C4-2B (cell line): ENCODE measurements at regions not wholly inside any gene's neighbourhood (a gene's known extent, or its start where the extent isn't known, plus 50 kb on each side); places are given as distances from the start of the nearest gene placed in this dataset.

ENCODE experiments used
- ZFX ChIP-seq: fragments of 450-650 bp; IDR thresholded peaks from 2 replicates; pipeline ENCODE4 v1.6.1; 2017
- TF ChIP-seq, protein P1 (sequence below): fragments of 450-650 bp; conservative IDR thresholded peaks from 2 replicates; pipeline ENCODE4 v1.5.1; 2017; ENCODE audit warnings: mild to moderate bottlenecking

DNA sequence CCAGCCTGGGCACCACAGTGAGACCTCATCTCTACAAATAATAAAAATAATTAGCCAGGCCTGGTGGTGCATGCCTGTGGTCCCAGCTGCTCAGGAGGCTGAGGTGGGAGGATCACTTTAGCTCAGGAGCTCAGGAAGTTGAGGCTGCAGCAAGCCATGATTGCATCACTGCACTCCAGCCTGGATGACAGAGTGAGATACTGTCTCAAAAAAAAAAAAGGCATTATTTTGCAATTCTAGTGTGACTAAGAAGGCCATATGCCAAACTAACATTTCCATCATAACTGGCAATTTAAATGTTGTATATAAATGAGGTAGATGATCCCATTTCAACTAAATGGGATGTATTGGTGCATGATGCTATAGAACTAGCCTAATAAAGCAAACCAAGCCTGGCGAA lies 632.8 kb upstream of the KLF12 start:
- TF ChIP-seq ZFX: no peak
- TF ChIP-seq, protein P1, sequence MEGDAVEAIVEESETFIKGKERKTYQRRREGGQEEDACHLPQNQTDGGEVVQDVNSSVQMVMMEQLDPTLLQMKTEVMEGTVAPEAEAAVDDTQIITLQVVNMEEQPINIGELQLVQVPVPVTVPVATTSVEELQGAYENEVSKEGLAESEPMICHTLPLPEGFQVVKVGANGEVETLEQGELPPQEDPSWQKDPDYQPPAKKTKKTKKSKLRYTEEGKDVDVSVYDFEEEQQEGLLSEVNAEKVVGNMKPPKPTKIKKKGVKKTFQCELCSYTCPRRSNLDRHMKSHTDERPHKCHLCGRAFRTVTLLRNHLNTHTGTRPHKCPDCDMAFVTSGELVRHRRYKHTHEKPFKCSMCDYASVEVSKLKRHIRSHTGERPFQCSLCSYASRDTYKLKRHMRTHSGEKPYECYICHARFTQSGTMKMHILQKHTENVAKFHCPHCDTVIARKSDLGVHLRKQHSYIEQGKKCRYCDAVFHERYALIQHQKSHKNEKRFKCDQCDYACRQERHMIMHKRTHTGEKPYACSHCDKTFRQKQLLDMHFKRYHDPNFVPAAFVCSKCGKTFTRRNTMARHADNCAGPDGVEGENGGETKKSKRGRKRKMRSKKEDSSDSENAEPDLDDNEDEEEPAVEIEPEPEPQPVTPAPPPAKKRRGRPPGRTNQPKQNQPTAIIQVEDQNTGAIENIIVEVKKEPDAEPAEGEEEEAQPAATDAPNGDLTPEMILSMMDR: no peak
